ENCODE measurements at regions not wholly inside any gene's neighbourhood (a gene's known extent, or its start where the extent isn't known, plus 50 kb on each side); places are given as distances from the start of the nearest gene placed in this dataset.
A peak's percentile ranks its signal among the peaks of the same experiment; 100 is the strongest.

DNA sequence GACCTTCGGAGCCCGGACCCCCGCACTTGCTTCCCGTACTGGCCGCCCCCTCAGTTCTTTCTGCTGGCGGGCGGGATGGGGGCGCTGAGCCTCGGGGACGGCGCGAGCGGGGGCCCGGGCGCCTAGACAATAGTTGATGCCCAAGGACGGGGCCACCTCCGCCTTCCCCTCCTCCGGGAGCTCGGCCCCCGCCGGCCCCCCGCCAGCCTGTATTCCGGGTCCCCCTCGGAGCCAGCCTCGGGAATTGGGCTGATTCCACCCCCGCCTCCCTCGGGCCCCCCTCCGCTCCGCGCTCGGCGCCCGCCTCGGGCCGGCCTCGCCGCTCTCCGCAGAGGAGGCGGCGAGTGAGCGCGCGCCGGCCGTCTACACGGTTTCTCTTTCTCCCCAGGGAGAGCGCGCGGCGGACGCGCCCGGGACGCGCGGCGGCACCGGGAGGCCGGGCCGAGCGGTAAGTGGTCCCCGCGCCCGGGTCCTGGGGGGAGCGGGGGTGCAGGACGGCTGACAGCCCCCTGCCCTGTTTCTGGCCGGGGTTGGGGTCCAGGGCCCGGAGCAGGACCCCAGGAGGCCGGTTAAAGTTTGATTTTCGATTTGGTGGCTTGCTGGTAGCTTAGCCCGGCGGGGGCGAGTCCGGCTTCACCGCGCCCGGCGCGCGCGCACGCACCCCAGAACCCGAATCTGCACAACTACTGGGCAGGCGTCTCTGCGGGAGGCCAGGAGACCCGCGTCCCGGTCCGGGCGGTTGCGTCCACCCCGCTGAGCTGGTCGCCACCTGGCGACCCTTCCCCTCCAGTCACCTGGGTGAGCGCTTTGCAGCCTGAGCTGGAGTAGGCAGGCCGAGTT lies 413.7 kb downstream of the PCNX1 start:
- no peaks in the 10 kb centered on the region for H3K36me3 Mint-ChIP-seq (ENCODE audit: low read depth)
- peak overlapping the region; percentile 5 to 95 (median 93) for H3K27ac Mint-ChIP-seq
- H3K4me3 Mint-ChIP-seq, result peak overlapping the region; percentile 80 to 95 (median 93)
- TF ChIP-seq, protein P1, sequence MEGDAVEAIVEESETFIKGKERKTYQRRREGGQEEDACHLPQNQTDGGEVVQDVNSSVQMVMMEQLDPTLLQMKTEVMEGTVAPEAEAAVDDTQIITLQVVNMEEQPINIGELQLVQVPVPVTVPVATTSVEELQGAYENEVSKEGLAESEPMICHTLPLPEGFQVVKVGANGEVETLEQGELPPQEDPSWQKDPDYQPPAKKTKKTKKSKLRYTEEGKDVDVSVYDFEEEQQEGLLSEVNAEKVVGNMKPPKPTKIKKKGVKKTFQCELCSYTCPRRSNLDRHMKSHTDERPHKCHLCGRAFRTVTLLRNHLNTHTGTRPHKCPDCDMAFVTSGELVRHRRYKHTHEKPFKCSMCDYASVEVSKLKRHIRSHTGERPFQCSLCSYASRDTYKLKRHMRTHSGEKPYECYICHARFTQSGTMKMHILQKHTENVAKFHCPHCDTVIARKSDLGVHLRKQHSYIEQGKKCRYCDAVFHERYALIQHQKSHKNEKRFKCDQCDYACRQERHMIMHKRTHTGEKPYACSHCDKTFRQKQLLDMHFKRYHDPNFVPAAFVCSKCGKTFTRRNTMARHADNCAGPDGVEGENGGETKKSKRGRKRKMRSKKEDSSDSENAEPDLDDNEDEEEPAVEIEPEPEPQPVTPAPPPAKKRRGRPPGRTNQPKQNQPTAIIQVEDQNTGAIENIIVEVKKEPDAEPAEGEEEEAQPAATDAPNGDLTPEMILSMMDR (IDR thresholded peaks at IDR 0.05; ENCODE audit: unreplicated experiment in 3 of 3), result no peak
- H3K9me3 Mint-ChIP-seq, result no peaks in the 10 kb centered on the region
- no peaks in the 10 kb centered on the region for H3K27me3 Mint-ChIP-seq (ENCODE audit: low read depth)
- H3K4me1 Mint-ChIP-seq, result peaks cover 23% of the 10 kb centered on the region

DNA sequence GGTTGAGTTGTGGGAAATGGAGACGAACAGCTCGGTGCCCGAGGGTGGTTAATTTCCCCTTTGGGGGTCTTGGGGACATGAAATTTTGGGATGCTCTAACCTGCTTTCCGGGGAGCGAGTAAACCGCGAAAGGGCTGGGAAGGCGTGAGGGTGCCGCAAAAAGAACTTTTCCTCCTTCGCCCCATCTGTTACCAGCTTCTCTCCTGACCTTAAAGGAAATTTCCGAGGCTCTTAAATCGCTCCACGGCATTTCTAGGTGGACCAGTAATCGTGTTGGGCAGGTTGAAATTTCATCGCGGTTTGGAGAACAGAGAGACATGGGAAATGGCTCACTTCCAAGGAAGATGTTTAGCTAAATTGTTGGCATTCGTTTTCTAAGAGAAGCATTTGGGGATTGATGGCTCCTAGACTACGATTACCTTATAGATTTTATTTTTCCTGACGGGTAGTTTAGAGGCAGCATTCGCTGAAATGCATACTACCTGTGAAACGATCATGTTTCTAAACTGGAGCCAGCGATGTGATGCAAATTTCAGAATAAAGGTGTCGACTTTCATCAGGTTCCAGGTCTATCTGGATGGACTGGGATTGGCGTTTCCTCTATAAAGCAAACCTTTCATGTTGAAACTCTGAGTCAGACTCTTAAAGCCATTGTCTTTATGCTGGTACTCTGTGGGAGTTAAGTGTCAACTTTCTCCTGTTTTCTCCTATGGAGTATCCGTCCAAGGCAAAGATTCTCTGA lies 414.5 kb downstream of the PCNX1 start:
- no peaks in the 10 kb centered on the region for H3K9me3 Mint-ChIP-seq
- H3K27ac Mint-ChIP-seq, result peak overlapping the region; percentile 5 to 95 (median 93)
- TF ChIP-seq, protein P1 (IDR thresholded peaks at IDR 0.05; ENCODE audit: unreplicated experiment in 3 of 3), result no peak
- no peaks in the 10 kb centered on the region for H3K36me3 Mint-ChIP-seq (ENCODE audit: low read depth)
- H3K4me1 Mint-ChIP-seq, result peaks cover 23% of the 10 kb centered on the region
- H3K4me3 Mint-ChIP-seq, result peak overlapping the region; percentile 80 to 95 (median 93)
- H3K27me3 Mint-ChIP-seq (ENCODE audit: low read depth), result no peaks in the 10 kb centered on the region

DNA sequence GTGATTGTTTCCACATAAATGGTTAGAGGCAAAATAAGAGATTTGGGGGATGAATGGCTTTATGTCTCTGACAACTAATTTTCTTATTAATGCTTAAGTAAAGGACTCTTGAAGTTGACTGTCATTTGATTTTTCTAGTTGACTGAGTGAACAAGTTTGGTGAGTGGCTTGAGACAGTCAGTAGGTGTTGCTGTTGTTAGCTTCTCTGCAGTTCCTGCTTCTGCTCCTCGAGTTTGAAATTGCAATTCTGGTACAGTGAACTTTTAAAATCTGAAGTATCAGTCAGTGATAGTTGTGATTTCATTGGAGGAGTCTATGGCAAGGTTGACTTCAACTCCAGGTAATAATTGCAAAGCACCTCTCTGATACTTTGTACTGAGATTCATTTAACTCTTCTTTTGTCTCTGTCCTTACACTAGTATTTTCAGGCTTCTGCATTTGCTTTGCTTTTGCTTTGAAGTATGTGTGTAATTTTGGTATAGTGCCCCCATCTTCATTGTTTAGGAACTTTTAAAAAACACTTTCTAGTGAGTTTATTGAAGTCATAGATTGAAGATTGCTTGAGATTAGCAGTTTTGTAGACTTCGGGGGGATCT lies 415.5 kb downstream of the PCNX1 start:
- Mint-ChIP-seq H3K9me3 (no peaks in the 10 kb centered on the region), H3K36me3 (ENCODE audit: low read depth) (peaks cover 2% of the 10 kb centered on the region), H3K4me3 (peak overlapping the region; percentile 80 to 95 (median 93)), H3K27ac (peak overlapping the region; percentile 5 to 38 (median 10)), H3K4me1 (peaks cover 23% of the 10 kb centered on the region), H3K27me3 (ENCODE audit: low read depth) (no peaks in the 10 kb centered on the region)
- TF ChIP-seq, protein P1 (IDR thresholded peaks at IDR 0.05; ENCODE audit: unreplicated experiment in 3 of 3), result peak; percentile 43 to 58 (median 46)

DNA sequence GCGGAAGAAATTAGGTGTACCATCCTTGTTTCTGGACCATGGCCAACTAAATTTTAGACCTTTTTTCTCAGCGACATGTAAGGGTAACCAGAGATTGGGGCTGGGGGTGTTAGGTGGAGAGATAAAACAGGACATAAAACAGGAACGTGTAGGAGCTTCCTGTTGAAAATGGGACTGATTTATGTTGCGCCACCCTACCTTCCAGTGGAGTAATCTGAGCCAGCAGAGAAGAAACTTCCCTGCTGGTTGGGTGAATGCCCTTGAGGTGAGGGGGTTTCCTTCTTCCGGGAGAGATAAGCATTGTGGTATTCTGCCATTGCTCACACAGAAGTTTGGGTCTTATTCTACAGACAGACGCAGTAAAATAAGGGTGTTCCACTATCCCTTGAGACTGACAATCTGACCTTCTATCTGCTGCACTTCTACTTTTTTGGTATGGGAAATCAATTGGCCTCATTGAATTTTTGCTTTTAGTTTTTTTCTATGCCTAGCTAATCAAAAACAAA lies 417.6 kb downstream of the PCNX1 start:
- Mint-ChIP-seq H3K27me3 (ENCODE audit: low read depth) (peaks cover 4% of the 10 kb centered on the region), H3K9me3 (peaks cover 2% of the 10 kb centered on the region), H3K36me3 (ENCODE audit: low read depth) (peaks cover 18% of the 10 kb centered on the region), H3K27ac (peak overlapping the region in 1 of 3 experiments; percentile 9), H3K4me3 (peak overlapping the region in 1 of 3 experiments; percentile 16), H3K4me1 (peaks cover 23% of the 10 kb centered on the region)
- TF ChIP-seq, protein P1 (IDR thresholded peaks at IDR 0.05; ENCODE audit: unreplicated experiment in 3 of 3), result no peak

DNA sequence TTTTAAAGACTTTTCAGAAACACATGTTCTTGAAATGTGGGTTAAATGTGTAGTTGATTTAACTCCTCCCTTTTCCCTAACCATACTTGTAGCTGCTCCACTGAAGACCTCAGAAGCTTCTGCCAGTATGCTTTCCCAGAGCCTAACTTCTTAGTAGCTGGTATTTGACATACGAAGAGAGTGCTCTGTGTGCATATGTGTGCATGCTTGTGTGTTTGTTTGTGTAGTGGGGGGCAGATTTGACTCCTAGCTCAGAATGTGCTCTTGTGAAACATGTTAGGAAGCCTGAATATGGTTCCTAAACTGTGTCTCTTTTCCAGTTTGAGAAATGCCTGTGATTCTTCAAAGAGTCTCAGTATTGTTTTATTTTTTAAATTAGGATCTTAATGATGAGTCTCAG lies 420.4 kb downstream of the PCNX1 start:
- Mint-ChIP-seq H3K9me3 (peaks cover 2% of the 10 kb centered on the region), H3K27ac (peak overlapping the region in 1 of 3 experiments; percentile 31), H3K4me3 (no peak overlapping the region), H3K27me3 (ENCODE audit: low read depth) (peaks cover 4% of the 10 kb centered on the region), H3K36me3 (ENCODE audit: low read depth) (peaks cover 26% of the 10 kb centered on the region), H3K4me1 (peaks cover 26% of the 10 kb centered on the region)
- TF ChIP-seq, protein P1 (IDR thresholded peaks at IDR 0.05; ENCODE audit: unreplicated experiment in 3 of 3), result no peak
